HepG2 (cell line): ENCODE measurements at regions not wholly inside any gene's neighbourhood (a gene's known extent, or its start where the extent isn't known, plus 50 kb on each side); places are given as distances from the start of the nearest gene placed in this dataset.

Experiments
- ATAC-seq: fragments of 200-7000 bp; cut with Tn5 transposase; 3 replicates; pipeline ENCODE4 v1.9.1; 2020; ENCODE audit warnings: mild to moderate bottlenecking, moderate library complexity
- BruUV-seq: library from RNA; stranded (reverse); fragments of 400-500 nt; replicated peaks from 2 replicates; lab custom pipeline; 2021; lab: Mats Ljungman, UMichigan
- CTCF ChIA-PET: fragments of 300-600 bp; formaldehyde crosslinking; extraction: SDS; loops from one replicate; lab custom pipeline; 2021; ENCODE audit warnings: low total read pairs, inconsistent platforms, low intra/inter-chr PET ratio; lab: Yijun Ruan, JAX
- POLR2A ChIA-PET: fragments of 350-600 bp; sonication (Branson Sonifier 250); formaldehyde crosslinking; loops from one replicate; lab custom pipeline; 2020; ENCODE audit warnings: antibody characterized with exemption, inconsistent platforms; lab: Yijun Ruan, JAX
- DNase-seq: peaks from one replicate; pipeline ENCODE4 v3.0.0-alpha.2; 2015; ENCODE audit warnings: low spot score
- FAIRE-seq: peaks from 3 replicates; lab custom pipeline; 2011; peaks lifted over from hg19 to GRCh38; lab: Jason Lieb, UNC
- H2AFZ ChIP-seq: one replicate; pipeline ENCODE4 v1.6.1; 2011; ENCODE audit warnings: low read length, inconsistent platforms
- H3K27ac ChIP-seq: fragments of 300-600 bp; 3 replicates; pipeline ENCODE4 v1.8.0; 2011; ENCODE audit warnings: mixed run types, mild to moderate bottlenecking, mixed read lengths, low read length, inconsistent platforms; ENCODE audit not compliant: insufficient read depth; ENCODE audit errors: extremely low read length
- H3K27me3 ChIP-seq, 2 experiments: fragments of 200-600 bp in 1 of 2; 2 replicates in 1 of 2; 3 replicates in 1 of 2; pipeline versions ENCODE4 v1.6.0 to v1.8.0; 2011; ENCODE audit warnings: low read length in 2 of 2, mild to moderate bottlenecking in 2 of 2, moderate library complexity in 2 of 2, inconsistent platforms in 1 of 2; ENCODE audit not compliant: insufficient read depth in 2 of 2, control insufficient read depth in 1 of 2
- H3K36me3 ChIP-seq, 2 experiments: fragments of 200-600 bp in 1 of 2; replicated peaks in 1 of 2; 2 replicates in 1 of 2; 3 replicates in 1 of 2; pipeline versions ENCODE4 v1.5.1 to v1.8.0; 2011; ENCODE audit warnings: low read length in 2 of 2, inconsistent platforms in 1 of 2; ENCODE audit not compliant: insufficient read depth in 2 of 2, control insufficient read depth in 1 of 2
- H3K4me1 ChIP-seq: 2 replicates; pipeline ENCODE4 v1.5.1; 2012; ENCODE audit warnings: low read length, inconsistent platforms; ENCODE audit not compliant: insufficient read depth
- H3K4me2 ChIP-seq: 2 replicates; pipeline ENCODE4 v1.6.0; 2011; ENCODE audit warnings: low read depth, low read length, inconsistent platforms
- H3K4me3 ChIP-seq, 3 experiments: fragments of 200-600 bp in 1 of 3; sonication (generic), shearing (Covaris generic) in 1 of 3; replicated peaks in 1 of 3; 2 replicates each; pipeline ENCODE4 v1.5.1; 2011 to 2016; ENCODE audit warnings: low read length in 3 of 3, inconsistent platforms in 2 of 3, low read depth in 2 of 3, mild to moderate bottlenecking in 2 of 3, control low read depth in 1 of 3, mixed read lengths in 1 of 3; ENCODE audit not compliant: insufficient read depth in 1 of 3
- H3K79me2 ChIP-seq: one replicate; pipeline ENCODE4 v1.6.1; 2011; ENCODE audit warnings: low read length, inconsistent platforms; ENCODE audit not compliant: insufficient read depth
- H3K9ac ChIP-seq: 2 replicates; pipeline ENCODE4 v1.6.0; 2011; ENCODE audit warnings: mild to moderate bottlenecking, low read depth, low read length, inconsistent platforms; ENCODE audit not compliant: insufficient read depth
- H3K9me3 ChIP-seq: 2 replicates; pipeline ENCODE4 v1.5.1; 2012; ENCODE audit warnings: mild to moderate bottlenecking, low read length
- H4K20me1 ChIP-seq: 2 replicates; pipeline ENCODE4 v1.6.0; 2011; ENCODE audit warnings: inconsistent platforms, mild to moderate bottlenecking, low read length, moderate library complexity; ENCODE audit not compliant: insufficient read depth
- AGO2 ChIP-seq: fragments of 200-400 bp; formaldehyde crosslinking; optimal IDR thresholded peaks from 2 replicates; pipeline ENCODE3; 2017; ENCODE audit warnings: mild to moderate bottlenecking, low read depth, low read length, moderate library complexity
- FOXK1 ChIP-seq: sonication (generic); formaldehyde crosslinking; IDR thresholded peaks from 2 replicates; pipeline ENCODE4 v1.4.0; 2020; ENCODE audit warnings: low read depth, missing genetic modification reagents, borderline replicate concordance
- KDM3A ChIP-seq: IDR thresholded peaks from 2 replicates; pipeline ENCODE4 v1.6.1; 2018; ENCODE audit warnings: low read depth, missing compliant biosample characterization
- MTA3 ChIP-seq: sonication (generic); formaldehyde crosslinking; IDR thresholded peaks from 2 replicates; pipeline ENCODE4 v1.4.0; 2020; ENCODE audit warnings: missing genetic modification reagents
- ZBTB3 ChIP-seq: sonication (generic); formaldehyde crosslinking; IDR thresholded peaks from 2 replicates; pipeline ENCODE4 v1.4.0; 2020; ENCODE audit warnings: low read depth, mild to moderate bottlenecking, moderate library complexity, missing genetic modification reagents, borderline replicate concordance
- WGBS: methylation state at CpG from one replicate; pipeline ENCODE4 v1.1.6; 2017; ENCODE audit warnings: low lambda C conversion rate; 5-methylcytosine and 5-hydroxymethylcytosine counted together
- in situ Hi-C: cut with HindIII; loops from 2 replicates; pipeline ENCODE4 v1.10.0; 2017; ENCODE audit warnings: low pct_unique_long_range_greater_than_20kb; ENCODE audit not compliant: extremely low pct_ligation_motif_present
- intact Hi-C: fragments of 100-400 bp; cut with micrococcal nuclease; formaldehyde crosslinking; loops from one replicate; pipeline ENCODE4 v1.10.0; 2022; ENCODE audit not compliant: unreplicated experiment
- TF ChIP-seq, protein P1 (sequence below): sonication (generic); formaldehyde crosslinking; IDR thresholded peaks from 2 replicates; pipeline ENCODE4 v1.4.0; 2020; ENCODE audit warnings: missing genetic modification reagents

DNA sequence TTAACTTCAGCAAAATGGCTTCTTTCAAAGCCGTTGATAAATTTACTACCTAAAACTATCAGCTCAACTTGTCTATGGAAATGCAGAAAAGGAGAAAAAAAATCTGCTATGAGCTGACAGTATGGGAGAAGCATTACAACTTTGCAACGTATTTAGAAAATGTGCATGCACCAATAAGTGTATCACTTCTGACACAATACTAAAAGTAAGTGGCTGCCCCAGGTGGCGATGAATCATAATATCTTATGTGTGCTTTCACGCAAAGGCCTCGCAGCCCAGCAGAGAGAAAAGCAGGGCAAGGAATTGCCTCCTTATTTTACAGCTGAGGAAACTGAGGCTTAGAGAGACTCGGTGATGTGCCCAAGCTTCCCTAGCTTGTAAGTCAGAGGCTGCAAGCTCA, 101.8 kb downstream of the SALL1 start:
- ChIA-PET CTCF (no interaction called here), POLR2A (interaction anchor here (2.9 kb wide), 1 partner anchor 9 kb away, joined by 9 read pairs; no protein-coding TSS in a partner anchor)
- Histone ChIP-seq H3K9me3 (no peaks in the 10 kb centered on the region), H2AFZ (no peak overlapping the region), H3K27me3 (no peaks in the 10 kb centered on the region), H3K9ac (no peak overlapping the region), H3K4me3 (no peak overlapping the region), H4K20me1 (no peaks in the 10 kb centered on the region), H3K4me2 (no peak overlapping the region), H3K4me1 (peaks cover 53% of the 10 kb centered on the region), H3K36me3 (no peaks in the 10 kb centered on the region), H3K27ac (no peak overlapping the region), H3K79me2 (no peaks in the 10 kb centered on the region)
- BruUV-seq: no TSS peak
- no peak for TF ChIP-seq FOXK1 (CRISPR knock-in tag)
- no peak for TF ChIP-seq MTA3 (CRISPR knock-in tag)
- TF ChIP-seq, protein P1, sequence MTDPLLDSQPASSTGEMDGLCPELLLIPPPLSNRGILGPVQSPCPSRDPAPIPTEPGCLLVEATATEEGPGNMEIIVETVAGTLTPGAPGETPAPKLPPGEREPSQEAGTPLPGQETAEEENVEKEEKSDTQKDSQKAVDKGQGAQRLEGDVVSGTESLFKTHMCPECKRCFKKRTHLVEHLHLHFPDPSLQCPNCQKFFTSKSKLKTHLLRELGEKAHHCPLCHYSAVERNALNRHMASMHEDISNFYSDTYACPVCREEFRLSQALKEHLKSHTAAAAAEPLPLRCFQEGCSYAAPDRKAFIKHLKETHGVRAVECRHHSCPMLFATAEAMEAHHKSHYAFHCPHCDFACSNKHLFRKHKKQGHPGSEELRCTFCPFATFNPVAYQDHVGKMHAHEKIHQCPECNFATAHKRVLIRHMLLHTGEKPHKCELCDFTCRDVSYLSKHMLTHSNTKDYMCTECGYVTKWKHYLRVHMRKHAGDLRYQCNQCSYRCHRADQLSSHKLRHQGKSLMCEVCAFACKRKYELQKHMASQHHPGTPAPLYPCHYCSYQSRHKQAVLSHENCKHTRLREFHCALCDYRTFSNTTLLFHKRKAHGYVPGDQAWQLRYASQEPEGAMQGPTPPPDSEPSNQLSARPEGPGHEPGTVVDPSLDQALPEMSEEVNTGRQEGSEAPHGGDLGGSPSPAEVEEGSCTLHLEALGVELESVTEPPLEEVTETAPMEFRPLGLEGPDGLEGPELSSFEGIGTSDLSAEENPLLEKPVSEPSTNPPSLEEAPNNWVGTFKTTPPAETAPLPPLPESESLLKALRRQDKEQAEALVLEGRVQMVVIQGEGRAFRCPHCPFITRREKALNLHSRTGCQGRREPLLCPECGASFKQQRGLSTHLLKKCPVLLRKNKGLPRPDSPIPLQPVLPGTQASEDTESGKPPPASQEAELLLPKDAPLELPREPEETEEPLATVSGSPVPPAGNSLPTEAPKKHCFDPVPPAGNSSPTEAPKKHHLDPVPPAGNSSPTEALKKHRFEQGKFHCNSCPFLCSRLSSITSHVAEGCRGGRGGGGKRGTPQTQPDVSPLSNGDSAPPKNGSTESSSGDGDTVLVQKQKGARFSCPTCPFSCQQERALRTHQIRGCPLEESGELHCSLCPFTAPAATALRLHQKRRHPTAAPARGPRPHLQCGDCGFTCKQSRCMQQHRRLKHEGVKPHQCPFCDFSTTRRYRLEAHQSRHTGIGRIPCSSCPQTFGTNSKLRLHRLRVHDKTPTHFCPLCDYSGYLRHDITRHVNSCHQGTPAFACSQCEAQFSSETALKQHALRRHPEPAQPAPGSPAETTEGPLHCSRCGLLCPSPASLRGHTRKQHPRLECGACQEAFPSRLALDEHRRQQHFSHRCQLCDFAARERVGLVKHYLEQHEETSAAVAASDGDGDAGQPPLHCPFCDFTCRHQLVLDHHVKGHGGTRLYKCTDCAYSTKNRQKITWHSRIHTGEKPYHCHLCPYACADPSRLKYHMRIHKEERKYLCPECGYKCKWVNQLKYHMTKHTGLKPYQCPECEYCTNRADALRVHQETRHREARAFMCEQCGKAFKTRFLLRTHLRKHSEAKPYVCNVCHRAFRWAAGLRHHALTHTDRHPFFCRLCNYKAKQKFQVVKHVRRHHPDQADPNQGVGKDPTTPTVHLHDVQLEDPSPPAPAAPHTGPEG (CRISPR knock-in tag): no peak
- TF ChIP-seq ZBTB3: no peak
- TF ChIP-seq KDM3A (CRISPR knock-in tag): no peak
- TF ChIP-seq AGO2: no peak
- 99% methylated on average over 6 of the region's 6 CpGs for WGBS
- in situ Hi-C loops (no loop called here), intact Hi-C loops (no loop called here)
- FAIRE-seq: no peak
- DNase-seq: no peak
- no peak for ATAC-seq
